Stomach (tissue), 8 donors: ENCODE measurements at regions not wholly inside any gene's neighbourhood (a gene's known extent, or its start where the extent isn't known, plus 50 kb on each side); places are given as distances from the start of the nearest gene placed in this dataset.

Experiments
- DNase-seq, 2 donors: peaks; one replicate each; pipeline versions ENCODE4 v3.0.0 to v3.0.0-alpha.2; 2013 to 2019
- H3K27ac ChIP-seq, 5 donors: fragments of 200-600 bp in 4 of 5; sonication (generic) in 4 of 5; one replicate each; pipeline ENCODE4 v1.5.1; 2013 to 2019; ENCODE audit warnings: mild to moderate bottlenecking in 1 of 5, moderate library complexity in 1 of 5
- H3K27me3 ChIP-seq, 3 donors: fragments of 200-600 bp; sonication (generic); one replicate each; pipeline ENCODE4 v1.5.1; 2017 to 2019; ENCODE audit warnings: mixed run types in 1 of 3
- H3K36me3 ChIP-seq, 4 donors: fragments of 200-600 bp; sonication (generic); 1 replicate in 3 of 4; 2 replicates in 1 of 4; pipeline ENCODE4 v1.5.1; 2016 to 2019
- H3K4me1 ChIP-seq, 4 donors: fragments of 200-600 bp; sonication (generic); one replicate each; pipeline ENCODE4 v1.5.1; 2016 to 2019
- H3K4me3 ChIP-seq, 4 donors: fragments of 200-600 bp; sonication (generic) in 3 of 4; one replicate each; pipeline ENCODE4 v1.5.1; 2016 to 2019; ENCODE audit warnings: mild to moderate bottlenecking in 1 of 4
- H3K9me3 ChIP-seq, 4 donors: fragments of 200-600 bp; sonication (generic); one replicate each; pipeline ENCODE4 v1.5.1; 2016 to 2019
- EP300 ChIP-seq: sonication (generic); formaldehyde crosslinking; IDR thresholded peaks from one replicate; pipeline ENCODE4 v1.6.1; 2017; ENCODE audit warnings: antibody characterized with exemption
- POLR2A ChIP-seq, 4 donors: fragments of 450-650 bp; IDR thresholded peaks; one replicate each; pipeline ENCODE4 v1.6.1; 2016; ENCODE audit warnings: antibody characterized with exemption in 4 of 4, control low read depth in 2 of 4, mild to moderate bottlenecking in 1 of 4, moderate library complexity in 1 of 4
- POLR2AphosphoS5 ChIP-seq, 3 donors: sonication (generic); formaldehyde crosslinking; IDR thresholded peaks; one replicate each; pipeline ENCODE4 v1.6.1; 2016; ENCODE audit warnings: antibody characterized with exemption in 3 of 3
- WGBS, 5 donors: extraction: QIAGEN DNeasy Blood & Tissue Kit in 3 of 5; methylation state at CpG; one replicate each; pipeline versions ENCODE4 v1.1.5 to v1.1.7; 2013 to 2018; 5-methylcytosine and 5-hydroxymethylcytosine counted together
- intact Hi-C: fragments of 100-400 bp; cut with DNase I; formaldehyde crosslinking; loops from one replicate; pipeline ENCODE4 v1.15.1; 2023; ENCODE audit warnings: low total_unique reads
- TF ChIP-seq, protein P1 (sequence below), 7 experiments: fragments of 450-650 bp in 4 of 7; fragments of 200-600 bp in 3 of 7; sonication (generic) in 3 of 7; IDR thresholded peaks; one replicate each; pipeline ENCODE4 v1.5.1; 2016 to 2019; ENCODE audit warnings: antibody characterized with exemption in 7 of 7, control low read depth in 2 of 7, mild to moderate bottlenecking in 1 of 7
- donor health status: healthy with polysubstance abuse.
- donor health status: Bipolar disorder and iron deficiency.
- donor health status: healthy.

DNA sequence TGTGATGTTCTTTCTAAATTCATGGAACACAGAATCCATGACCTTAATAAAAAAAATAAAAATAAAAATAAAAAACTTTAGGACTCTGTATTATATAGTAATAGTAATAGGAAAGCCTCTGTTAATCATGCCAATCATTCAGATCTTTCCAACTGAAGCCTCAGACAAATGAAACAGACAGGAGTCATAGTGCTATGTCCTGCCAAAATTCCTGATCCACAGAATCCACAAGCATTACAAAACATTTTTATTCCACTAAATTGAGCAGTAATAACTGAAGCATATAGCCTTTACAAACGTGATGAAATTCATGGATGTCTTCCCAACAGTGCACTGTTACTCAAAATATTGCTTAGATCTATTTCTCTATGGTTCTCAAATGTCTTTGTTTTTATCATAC, 820.6 kb upstream of the PCDH9 start:
- 26 to 45% (median 32%) methylated on average over 1 of the region's 1 CpG for WGBS, 5 donors
- no peaks in the 10 kb centered on the region for H3K36me3 ChIP-seq
- DNase-seq, result no peak
- H3K4me3 ChIP-seq, result no peak overlapping the region
- H3K27me3 ChIP-seq, result no peaks in the 10 kb centered on the region
- H3K4me1 ChIP-seq, result no peaks in the 10 kb centered on the region
- H3K9me3 ChIP-seq, result no peaks in the 10 kb centered on the region
- H3K27ac ChIP-seq, result no peak overlapping the region
- TF ChIP-seq POLR2AphosphoS5 (IDR thresholded peaks at IDR 0.05) (no peak), POLR2A (IDR thresholded peaks at IDR 0.05) (no peak), EP300 (no peak)
- TF ChIP-seq, protein P1, sequence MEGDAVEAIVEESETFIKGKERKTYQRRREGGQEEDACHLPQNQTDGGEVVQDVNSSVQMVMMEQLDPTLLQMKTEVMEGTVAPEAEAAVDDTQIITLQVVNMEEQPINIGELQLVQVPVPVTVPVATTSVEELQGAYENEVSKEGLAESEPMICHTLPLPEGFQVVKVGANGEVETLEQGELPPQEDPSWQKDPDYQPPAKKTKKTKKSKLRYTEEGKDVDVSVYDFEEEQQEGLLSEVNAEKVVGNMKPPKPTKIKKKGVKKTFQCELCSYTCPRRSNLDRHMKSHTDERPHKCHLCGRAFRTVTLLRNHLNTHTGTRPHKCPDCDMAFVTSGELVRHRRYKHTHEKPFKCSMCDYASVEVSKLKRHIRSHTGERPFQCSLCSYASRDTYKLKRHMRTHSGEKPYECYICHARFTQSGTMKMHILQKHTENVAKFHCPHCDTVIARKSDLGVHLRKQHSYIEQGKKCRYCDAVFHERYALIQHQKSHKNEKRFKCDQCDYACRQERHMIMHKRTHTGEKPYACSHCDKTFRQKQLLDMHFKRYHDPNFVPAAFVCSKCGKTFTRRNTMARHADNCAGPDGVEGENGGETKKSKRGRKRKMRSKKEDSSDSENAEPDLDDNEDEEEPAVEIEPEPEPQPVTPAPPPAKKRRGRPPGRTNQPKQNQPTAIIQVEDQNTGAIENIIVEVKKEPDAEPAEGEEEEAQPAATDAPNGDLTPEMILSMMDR (IDR thresholded peaks at IDR 0.05), result no peak
- intact Hi-C loops, result no loop called here

DNA sequence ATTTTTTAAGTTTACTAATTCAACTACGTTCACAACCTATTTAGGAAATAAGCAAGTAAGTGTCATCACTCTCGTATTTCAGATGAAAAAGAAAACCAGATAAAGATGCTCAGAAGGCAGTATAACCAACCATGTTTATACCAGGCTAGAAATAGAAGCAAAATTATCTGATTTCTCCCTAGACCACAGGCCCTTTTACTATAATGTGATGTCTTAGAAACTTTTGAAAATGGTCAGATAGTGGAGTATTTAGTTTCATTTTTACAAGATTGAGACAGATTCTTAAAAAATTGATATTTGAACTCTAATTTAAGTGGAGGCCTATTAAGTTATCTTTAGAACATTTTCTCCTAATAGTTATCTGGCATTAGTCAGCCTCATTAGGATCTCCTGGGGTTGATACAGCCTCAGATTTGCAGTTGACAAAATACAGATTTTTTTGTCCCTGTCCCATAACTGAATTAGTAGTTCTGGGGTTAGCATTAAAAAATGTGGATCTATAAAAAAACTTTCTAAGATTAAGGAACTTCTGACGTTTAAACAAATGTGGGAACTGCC, 818.7 kb upstream of the PCDH9 start:
- Histone ChIP-seq H3K4me3 (no peak overlapping the region), H3K36me3 (no peaks in the 10 kb centered on the region), H3K27ac (no peak overlapping the region), H3K9me3 (no peaks in the 10 kb centered on the region), H3K4me1 (no peaks in the 10 kb centered on the region), H3K27me3 (no peaks in the 10 kb centered on the region)
- intact Hi-C loops, result no loop called here
- DNase-seq, result no peak
- 63 to 79% (median 70%) methylated on average over 3 of the region's 3 CpGs for WGBS, 5 donors
- TF ChIP-seq, protein P1 (IDR thresholded peaks at IDR 0.05), result no peak
- TF ChIP-seq EP300 (no peak), POLR2A (IDR thresholded peaks at IDR 0.05) (no peak), POLR2AphosphoS5 (IDR thresholded peaks at IDR 0.05) (no peak)

DNA sequence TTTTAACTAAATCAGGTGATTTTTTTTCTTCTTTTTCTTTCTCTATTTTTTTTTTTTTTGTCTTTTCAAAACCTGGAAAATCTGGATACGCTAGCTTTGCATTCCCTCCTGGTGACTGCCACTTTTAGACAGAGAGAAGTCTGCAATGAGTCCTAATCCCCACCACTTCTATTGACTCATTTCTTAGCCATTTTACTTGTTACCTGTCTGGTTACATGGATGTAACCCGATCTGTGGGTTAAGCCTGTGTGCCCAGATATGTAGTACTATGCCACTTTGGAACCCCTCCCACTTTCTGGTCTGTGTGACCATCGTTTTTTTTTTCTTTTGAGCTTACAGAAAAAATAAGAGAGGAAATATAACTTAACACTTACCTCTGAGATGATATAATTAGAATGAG, 817.8 kb upstream of the PCDH9 start:
- intact Hi-C loops, result no loop called here
- 51 to 57% (median 54%) methylated on average over 3 of the region's 3 CpGs for WGBS, 5 donors
- TF ChIP-seq, protein P1 (IDR thresholded peaks at IDR 0.05), result no peak
- no peak for TF ChIP-seq POLR2A (IDR thresholded peaks at IDR 0.05)
- no peak for TF ChIP-seq POLR2AphosphoS5 (IDR thresholded peaks at IDR 0.05)
- no peak for TF ChIP-seq EP300

DNA sequence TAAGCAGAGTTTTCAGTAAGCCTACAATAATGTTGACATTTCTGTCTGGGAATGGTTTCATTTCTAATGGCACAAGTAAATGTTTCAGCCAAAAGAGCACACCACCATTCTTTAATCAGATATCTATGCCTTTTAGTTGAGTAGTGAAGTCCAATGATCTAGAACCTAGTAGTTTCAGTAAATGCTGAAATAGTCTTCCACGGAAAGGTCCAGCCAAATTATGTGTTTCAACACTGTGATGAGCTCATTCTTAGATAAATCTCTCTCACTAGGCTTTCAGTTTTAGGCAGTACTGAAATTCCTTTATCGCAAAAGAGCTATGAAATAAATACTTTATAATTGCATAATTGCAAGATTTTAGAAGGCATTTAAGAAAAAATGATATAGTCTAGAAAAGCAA, 816.8 kb upstream of the PCDH9 start:
- H3K9me3 ChIP-seq, result no peaks in the 10 kb centered on the region
- TF ChIP-seq, protein P1 (IDR thresholded peaks at IDR 0.05), result no peak
- TF ChIP-seq POLR2A (IDR thresholded peaks at IDR 0.05), result no peak
- TF ChIP-seq POLR2AphosphoS5 (IDR thresholded peaks at IDR 0.05), result no peak
- TF ChIP-seq EP300, result no peak
- DNase-seq, result no peak
- 73 to 89% (median 82%) methylated on average over 2 of the region's 2 CpGs for WGBS, 5 donors
- intact Hi-C loops, result no loop called here
- H3K27ac ChIP-seq, result no peak overlapping the region
- H3K4me1 ChIP-seq, result no peaks in the 10 kb centered on the region
- no peaks in the 10 kb centered on the region for H3K36me3 ChIP-seq
- H3K27me3 ChIP-seq, result no peaks in the 10 kb centered on the region
- no peak overlapping the region for H3K4me3 ChIP-seq

More for the DNA sequence above, 817.8 kb upstream of the PCDH9 start:
- no peak overlapping the region for H3K27ac ChIP-seq
- H3K27me3 ChIP-seq, result no peaks in the 10 kb centered on the region
- no peaks in the 10 kb centered on the region for H3K4me1 ChIP-seq
- no peak overlapping the region for H3K4me3 ChIP-seq
- DNase-seq, result no peak
- H3K9me3 ChIP-seq, result no peaks in the 10 kb centered on the region
- H3K36me3 ChIP-seq, result no peaks in the 10 kb centered on the region
